Body of pancreas (tissue), 4 donors: ENCODE measurements at regions not wholly inside any gene's neighbourhood (a gene's known extent, or its start where the extent isn't known, plus 50 kb on each side); places are given as distances from the start of the nearest gene placed in this dataset.

Source experiments
- ATAC-seq: fragments of 150-250 bp; one replicate; pipeline ENCODE4 v1.9.1; 2016
- DNase-seq, 4 donors: peaks; one replicate each; pipeline ENCODE4 v3.0.0-alpha.2; 2019
- H3K27ac ChIP-seq, 4 donors: fragments of 200-600 bp; sonication (generic); 1 replicate in 3 of 4; 2 replicates in 1 of 4; pipeline versions ENCODE4 v1.5.1 to v1.6.1; 2016 to 2019; ENCODE audit warnings: mild to moderate bottlenecking in 1 of 4, mixed read lengths in 1 of 4, moderate library complexity in 1 of 4
- H3K27me3 ChIP-seq, 2 donors: fragments of 200-600 bp; sonication (generic); one replicate each; pipeline ENCODE4 v1.6.0; 2016; ENCODE audit warnings: mild to moderate bottlenecking in 1 of 2
- H3K36me3 ChIP-seq, 2 donors: fragments of 200-600 bp; sonication (generic); replicated peaks in 1 of 2; 2 replicates each; pipeline ENCODE4 v1.5.1; 2016; ENCODE audit warnings: low read depth in 2 of 2; ENCODE audit not compliant: insufficient read depth in 1 of 2
- H3K4me1 ChIP-seq: fragments of 200-600 bp; sonication (generic); one replicate; pipeline ENCODE4 v1.6.0; 2016
- H3K4me3 ChIP-seq, 2 donors: fragments of 200-600 bp; sonication (generic); 1 replicate in 1 of 2; 2 replicates in 1 of 2; pipeline ENCODE4 v1.5.1; 2016 to 2019
- H3K9me3 ChIP-seq, 3 donors: fragments of 200-600 bp; sonication (generic); 1 replicate in 2 of 3; 2 replicates in 1 of 3; pipeline ENCODE4 v1.5.1; 2016
- CTCF ChIP-seq, 7 experiments: fragments of 450-650 bp in 4 of 7; fragments of 200-600 bp in 3 of 7; sonication (generic) in 3 of 7; IDR thresholded peaks; one replicate each; pipeline ENCODE4 v1.5.1; 2016 to 2019; ENCODE audit warnings: antibody characterized with exemption in 7 of 7
- POLR2A ChIP-seq, 3 donors: fragments of 450-650 bp; IDR thresholded peaks; one replicate each; pipeline ENCODE4 v1.6.1; 2016; ENCODE audit warnings: antibody characterized with exemption in 3 of 3, mild to moderate bottlenecking in 2 of 3
- WGBS, 2 donors: methylation state at CpG; one replicate each; pipeline ENCODE4 v1.1.5; 2017; 5-methylcytosine and 5-hydroxymethylcytosine counted together
- intact Hi-C: fragments of 100-400 bp; cut with DNase I; formaldehyde crosslinking; loops from one replicate; pipeline ENCODE4 v1.15.1; 2023

- intact Hi-C loops: no loop called here
Observed at GRCh38 chr22:48249713-48250268, 1487.3 kb downstream of the TBC1D22A start.

GRCh38 chr22:48248901-48249455 lies 1486.5 kb downstream of the TBC1D22A start:
- Histone ChIP-seq H3K36me3 (no peaks in the 10 kb centered on the region), H3K4me3 (no peak overlapping the region), H3K9me3 (no peaks in the 10 kb centered on the region), H3K27ac (no peak overlapping the region), H3K27me3 (no peaks in the 10 kb centered on the region), H3K4me1 (no peaks in the 10 kb centered on the region)
- ATAC-seq: no peak
- intact Hi-C loops: no loop called here
- WGBS, 2 donors: 35 to 36% methylated on average over 8 to 9 of the region's 12 CpGs
- no peak for DNase-seq
- TF ChIP-seq CTCF (IDR thresholded peaks at IDR 0.05): no peak
- TF ChIP-seq POLR2A (IDR thresholded peaks at IDR 0.05): no peak

More at GRCh38 chr22:48249713-48250268, 1487.3 kb downstream of the TBC1D22A start:
- no peak for ATAC-seq
- TF ChIP-seq POLR2A (IDR thresholded peaks at IDR 0.05) (no peak), CTCF (IDR thresholded peaks at IDR 0.05) (no peak)
- Histone ChIP-seq H3K4me1 (no peaks in the 10 kb centered on the region), H3K9me3 (no peaks in the 10 kb centered on the region), H3K27me3 (no peaks in the 10 kb centered on the region), H3K4me3 (no peak overlapping the region), H3K36me3 (no peaks in the 10 kb centered on the region), H3K27ac (no peak overlapping the region)
- no peak for DNase-seq
- WGBS, 2 donors: 45 to 47% methylated on average over 7 of the region's 7 CpGs

- Histone ChIP-seq H3K4me3 (no peak overlapping the region), H3K27ac (no peak overlapping the region), H3K4me1 (no peaks in the 10 kb centered on the region), H3K27me3 (no peaks in the 10 kb centered on the region), H3K9me3 (no peaks in the 10 kb centered on the region), H3K36me3 (no peaks in the 10 kb centered on the region)
- WGBS, 2 donors: 39 to 41% methylated on average over 7 of the region's 7 CpGs
- TF ChIP-seq CTCF (IDR thresholded peaks at IDR 0.05) (no peak), POLR2A (IDR thresholded peaks at IDR 0.05) (no peak)
- intact Hi-C loops: no loop called here
- ATAC-seq (no peak), DNase-seq (no peak)
Observed at GRCh38 chr22:48247829-48248228, 1485.4 kb downstream of the TBC1D22A start.

- Histone ChIP-seq H3K4me3 (no peak overlapping the region), H3K9me3 (no peaks in the 10 kb centered on the region), H3K27me3 (no peaks in the 10 kb centered on the region), H3K27ac (no peak overlapping the region), H3K4me1 (no peaks in the 10 kb centered on the region), H3K36me3 (no peaks in the 10 kb centered on the region)
- no peak for DNase-seq
- intact Hi-C loops: no loop called here
- TF ChIP-seq CTCF (IDR thresholded peaks at IDR 0.05) (no peak), POLR2A (IDR thresholded peaks at IDR 0.05) (no peak)
- ATAC-seq: no peak
- 44 to 76% methylated on average over 2 of the region's 2 CpGs for WGBS, 2 donors
Observed at GRCh38 chr22:48245196-48245485, 1482.7 kb downstream of the TBC1D22A start.
